Mucosa of gallbladder (tissue), 1 donor: ENCODE measurements at regions not wholly inside any gene's neighbourhood (a gene's known extent, or its start where the extent isn't known, plus 50 kb on each side); places are given as distances from the start of the nearest gene placed in this dataset.

Experiments
- DNase-seq: peaks from one replicate; pipeline ENCODE4 v3.0.0-alpha.2; 2020; ENCODE audit warnings: low spot score
- donor health status: DM: no; HTN: no; CAD: no.

DNA sequence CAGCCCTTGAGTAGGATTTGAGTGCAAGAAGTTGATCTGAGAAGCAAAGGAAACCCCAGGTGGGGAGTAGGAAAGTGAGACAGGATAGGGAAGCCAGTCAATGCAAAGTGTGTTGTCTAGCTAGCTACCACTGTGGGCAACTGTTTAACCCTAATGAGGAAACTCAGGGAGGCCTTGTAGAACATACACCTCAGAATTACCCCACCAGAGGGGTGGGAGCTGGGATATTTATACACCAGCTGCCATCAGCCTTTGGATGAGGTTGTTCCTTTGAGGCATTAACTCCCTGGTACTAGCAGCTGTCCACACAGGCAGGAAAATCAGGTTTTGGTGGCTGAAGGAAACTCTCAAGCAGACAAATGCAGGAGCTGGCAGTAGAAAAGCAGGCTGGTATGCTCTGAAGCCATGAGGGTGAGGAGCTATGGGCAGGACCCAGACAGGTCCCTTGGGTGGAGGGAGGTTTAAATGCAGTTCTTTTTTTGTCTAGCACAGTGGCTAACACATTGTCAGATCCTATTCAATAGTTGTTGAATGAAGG is 60.1 kb upstream of the ARID5B start:
- no peak for DNase-seq

DNA sequence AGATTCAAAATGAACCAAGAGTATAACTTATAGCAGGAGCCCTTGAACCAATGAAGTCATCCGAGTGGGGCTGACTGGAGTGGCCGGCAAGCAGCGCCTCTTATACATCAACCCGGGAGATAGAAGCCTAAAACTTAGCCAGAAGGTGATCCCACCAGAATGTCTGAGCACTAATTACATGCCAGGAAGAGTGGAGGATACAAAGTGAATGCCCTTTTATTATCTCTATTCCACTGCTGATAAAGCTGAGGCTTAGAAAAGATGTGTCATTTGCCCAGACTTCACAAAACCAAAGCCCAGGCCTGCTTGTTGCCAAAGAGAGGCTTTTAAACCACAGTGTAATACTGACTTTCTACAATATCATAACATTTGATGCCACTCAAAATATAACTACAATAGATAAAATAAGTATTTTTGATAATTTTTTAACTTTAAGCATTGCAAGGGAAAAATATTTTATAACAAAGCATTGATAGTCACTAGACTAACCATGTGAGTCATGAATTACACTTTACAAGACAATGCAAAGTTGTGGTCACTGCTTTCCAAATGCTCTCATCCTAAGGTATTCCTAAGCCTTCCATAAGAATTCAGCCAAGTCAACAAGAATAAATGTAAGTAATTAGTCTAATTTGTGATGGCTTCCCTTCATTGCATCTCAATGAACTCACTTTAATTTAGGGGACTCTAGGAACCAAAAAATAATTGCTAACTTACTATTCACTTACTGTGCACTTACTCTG is 58.6 kb upstream of the ARID5B start:
- DNase-seq: no peak

DNA sequence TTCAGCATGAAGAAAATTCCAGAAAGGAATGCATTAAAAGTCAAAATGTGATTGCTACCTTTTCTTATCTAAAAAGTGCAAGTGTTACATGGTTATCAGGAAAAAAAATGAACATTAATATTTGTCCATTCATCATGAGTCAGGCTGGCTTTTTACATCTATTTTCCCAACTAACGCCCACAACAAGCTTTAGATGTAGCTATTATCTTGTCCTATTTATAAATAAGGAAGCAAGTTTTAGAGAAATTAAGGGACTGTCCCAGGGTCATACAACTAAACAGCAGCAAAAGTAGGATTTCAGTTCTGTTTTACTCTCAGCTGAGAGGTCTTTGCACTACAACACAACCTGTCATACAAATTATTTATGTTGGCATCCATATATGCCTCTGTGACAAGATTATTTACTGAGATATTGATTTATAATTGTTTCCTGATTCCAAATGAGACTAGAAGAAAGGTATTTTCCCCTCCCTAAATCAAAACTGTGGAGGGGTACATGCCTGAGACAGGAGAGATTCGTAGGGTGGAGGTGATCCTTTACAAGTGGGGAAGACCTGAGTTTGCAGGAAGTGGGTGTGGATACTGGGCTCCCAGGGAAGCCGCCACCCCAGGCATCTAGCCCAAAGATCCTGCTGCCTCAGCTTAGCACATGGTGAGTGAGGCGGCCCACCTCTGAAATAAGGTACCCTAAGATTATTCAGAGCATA is 57.2 kb upstream of the ARID5B start:
- no peak for DNase-seq

DNA sequence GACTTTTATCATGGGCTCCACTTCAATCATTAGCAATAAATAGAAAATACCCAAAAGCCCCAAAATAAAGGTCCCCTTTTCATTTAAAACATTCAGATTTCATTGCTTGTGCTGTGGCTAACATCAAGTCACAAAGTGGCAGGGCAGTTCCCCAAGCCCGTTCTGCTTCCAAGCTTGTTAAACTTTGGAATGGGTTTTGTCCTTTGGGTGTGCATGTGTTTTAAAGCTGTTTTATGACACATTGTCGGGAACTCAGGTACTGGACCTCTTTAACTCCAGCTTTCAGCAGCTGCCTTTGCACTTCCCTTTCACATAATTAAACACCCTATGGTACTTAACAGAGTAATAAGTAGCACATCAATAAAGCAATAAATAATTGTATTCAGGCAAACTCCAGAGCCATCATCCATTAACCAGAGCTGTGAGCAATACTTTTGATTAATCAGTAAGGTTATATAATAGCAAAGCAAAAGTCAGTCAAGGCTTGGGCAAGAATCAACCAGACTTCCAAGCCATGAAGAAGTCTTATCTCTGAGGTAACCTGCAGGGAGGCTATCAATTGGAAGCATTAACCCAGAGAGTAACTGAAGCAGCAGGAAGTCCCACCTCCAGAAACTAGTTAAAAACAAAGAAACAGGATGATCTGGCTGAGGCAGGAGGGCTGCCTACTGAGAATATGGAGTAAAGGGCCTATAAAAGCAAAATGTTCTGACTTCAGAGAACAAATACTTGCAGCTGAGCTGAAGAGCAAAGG is 56.1 kb upstream of the ARID5B start:
- DNase-seq: no peak

DNA sequence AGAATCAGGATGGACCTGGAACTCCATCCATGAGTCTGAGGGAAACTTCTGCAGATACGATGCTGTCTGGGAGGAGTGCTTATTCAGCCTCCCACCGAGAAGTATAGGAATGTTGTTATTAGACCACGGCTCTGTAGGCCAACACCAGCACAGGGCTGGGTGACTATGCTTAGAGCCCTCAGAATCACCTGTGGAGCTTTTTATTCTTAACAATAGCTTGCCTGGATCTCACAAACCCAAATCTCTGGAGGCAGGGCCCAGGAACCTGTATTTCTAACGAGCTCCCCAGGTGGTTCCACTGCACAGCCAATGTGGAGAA is 55.6 kb upstream of the ARID5B start:
- no peak for DNase-seq

DNA sequence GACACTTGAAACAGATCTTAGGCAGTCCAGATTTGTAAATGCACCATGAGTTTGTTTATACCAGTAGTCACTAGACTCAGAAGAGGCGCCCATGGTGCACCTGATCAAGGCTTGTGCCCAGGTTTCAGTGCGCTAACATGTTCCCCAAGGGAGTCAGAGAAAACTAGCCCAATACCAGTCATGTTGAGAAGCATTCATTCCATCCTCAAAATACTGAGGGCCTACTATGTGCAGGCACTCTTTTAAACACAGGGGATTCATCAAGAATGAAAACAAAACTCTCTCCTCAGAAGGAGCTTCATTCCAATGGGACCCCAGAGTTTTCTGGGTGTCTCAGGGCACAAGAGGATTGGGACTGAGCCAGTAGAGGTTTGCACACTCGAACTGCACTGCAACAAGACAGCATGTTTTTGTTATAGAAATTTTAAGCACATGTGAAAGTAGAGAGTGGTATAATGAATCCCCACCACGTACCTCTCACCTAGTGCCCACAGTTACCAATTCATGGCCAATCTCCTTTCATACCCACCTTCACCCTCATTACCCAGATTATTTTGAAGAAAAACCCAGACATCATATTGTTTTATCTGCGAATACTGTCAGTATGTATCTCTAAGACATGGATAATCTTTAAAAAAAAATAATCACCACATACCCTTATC is 55.0 kb upstream of the ARID5B start:
- DNase-seq: no peak

DNA sequence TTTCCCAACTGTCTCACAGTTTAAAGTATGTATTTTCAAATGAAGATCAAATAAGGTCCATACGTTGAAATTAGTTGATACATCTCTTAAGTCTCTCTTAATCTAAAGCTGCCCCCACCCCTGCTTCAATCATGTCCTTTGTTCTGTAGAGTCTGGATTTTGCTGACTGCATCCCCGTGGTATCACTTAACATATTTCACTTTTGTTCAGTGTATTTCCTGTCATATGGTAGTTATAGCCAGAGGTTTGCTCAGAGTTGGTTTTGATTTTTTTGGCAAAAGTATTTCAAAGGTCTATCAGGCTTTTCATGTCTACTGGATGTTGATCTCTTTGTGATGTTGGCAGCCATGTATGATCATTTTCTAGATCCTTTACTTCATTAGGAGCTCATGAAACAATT is 54.4 kb upstream of the ARID5B start:
- no peak for DNase-seq

DNA sequence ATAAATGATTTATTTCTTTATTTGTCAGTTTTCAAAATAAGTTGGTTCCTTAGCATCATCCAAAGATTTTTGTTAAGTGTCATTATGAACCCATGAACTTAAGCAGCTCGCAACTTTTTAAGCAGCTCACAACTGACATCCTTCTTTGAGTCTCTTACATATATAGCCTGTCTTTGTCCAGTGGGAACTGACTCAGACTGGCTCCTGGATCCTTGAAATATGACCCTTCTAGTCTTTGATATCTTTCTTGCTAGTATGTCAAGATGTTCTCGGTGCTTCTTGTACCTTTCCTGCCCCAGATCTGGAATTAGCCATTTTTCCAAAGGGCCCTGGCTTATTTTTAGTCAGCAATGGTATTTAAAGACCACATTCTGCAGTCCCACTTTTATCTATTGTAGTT is 53.9 kb upstream of the ARID5B start:
- DNase-seq: no peak

DNA sequence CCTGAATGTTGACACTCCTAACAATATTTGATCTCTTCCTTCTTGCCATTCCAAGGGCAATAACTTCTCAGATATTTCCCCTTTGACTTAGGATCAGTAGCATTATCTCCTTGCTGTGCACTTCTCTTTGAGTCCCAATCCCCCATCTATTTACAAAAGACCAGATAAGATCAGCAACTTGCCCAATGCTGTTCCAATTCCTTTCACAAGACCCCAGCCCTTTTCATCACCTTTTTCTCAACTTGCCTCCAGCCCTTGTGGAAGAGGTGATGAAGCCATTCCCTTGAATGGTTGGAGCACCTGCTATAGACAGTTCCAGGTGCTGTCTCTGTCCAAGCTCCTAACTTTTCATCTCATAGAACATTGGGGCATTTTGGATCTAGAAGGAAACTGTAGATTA is 51.1 kb upstream of the ARID5B start:
- DNase-seq: no peak
